Peyer's patch (tissue), 4 donors: ENCODE measurements at regions not wholly inside any gene's neighbourhood (a gene's known extent, or its start where the extent isn't known, plus 50 kb on each side); places are given as distances from the start of the nearest gene placed in this dataset.

Experiments used
- POLR2A ChIP-seq, 2 donors: fragments of 450-650 bp; IDR thresholded peaks; one replicate each; pipeline ENCODE4 v1.5.1; 2017; ENCODE audit warnings: antibody characterized with exemption in 2 of 2, mild to moderate bottlenecking in 2 of 2, moderate library complexity in 2 of 2
- TF ChIP-seq, protein P1 (sequence below), 6 experiments: fragments of 450-650 bp in 4 of 6; fragments of 200-600 bp in 2 of 6; sonication (generic) in 1 of 6; IDR thresholded peaks; one replicate each; pipeline ENCODE4 v1.5.1; 2017 to 2019; ENCODE audit warnings: antibody characterized with exemption in 6 of 6, mild to moderate bottlenecking in 3 of 6, moderate library complexity in 1 of 6

DNA sequence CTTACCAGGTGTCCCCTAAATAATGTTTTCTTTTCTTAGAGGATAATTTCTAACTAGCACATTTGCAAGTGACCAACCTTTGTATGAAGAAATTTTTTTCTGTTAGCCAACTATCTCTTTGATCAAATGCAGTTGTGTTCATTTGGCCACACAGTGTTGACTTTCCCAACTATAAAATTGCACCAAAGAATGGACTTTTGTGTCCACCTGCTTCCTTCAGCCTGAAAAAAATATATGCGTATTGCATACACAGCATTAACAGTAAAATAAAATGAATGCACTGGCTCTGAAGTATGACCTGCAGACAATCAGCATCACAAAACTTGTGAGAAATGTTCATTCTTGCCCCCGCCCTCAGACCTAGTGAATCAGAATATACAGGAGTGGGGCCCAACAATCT is 342.0 kb downstream of the SEC23A start:
- no peak for TF ChIP-seq POLR2A (IDR thresholded peaks at IDR 0.05)
- TF ChIP-seq, protein P1, sequence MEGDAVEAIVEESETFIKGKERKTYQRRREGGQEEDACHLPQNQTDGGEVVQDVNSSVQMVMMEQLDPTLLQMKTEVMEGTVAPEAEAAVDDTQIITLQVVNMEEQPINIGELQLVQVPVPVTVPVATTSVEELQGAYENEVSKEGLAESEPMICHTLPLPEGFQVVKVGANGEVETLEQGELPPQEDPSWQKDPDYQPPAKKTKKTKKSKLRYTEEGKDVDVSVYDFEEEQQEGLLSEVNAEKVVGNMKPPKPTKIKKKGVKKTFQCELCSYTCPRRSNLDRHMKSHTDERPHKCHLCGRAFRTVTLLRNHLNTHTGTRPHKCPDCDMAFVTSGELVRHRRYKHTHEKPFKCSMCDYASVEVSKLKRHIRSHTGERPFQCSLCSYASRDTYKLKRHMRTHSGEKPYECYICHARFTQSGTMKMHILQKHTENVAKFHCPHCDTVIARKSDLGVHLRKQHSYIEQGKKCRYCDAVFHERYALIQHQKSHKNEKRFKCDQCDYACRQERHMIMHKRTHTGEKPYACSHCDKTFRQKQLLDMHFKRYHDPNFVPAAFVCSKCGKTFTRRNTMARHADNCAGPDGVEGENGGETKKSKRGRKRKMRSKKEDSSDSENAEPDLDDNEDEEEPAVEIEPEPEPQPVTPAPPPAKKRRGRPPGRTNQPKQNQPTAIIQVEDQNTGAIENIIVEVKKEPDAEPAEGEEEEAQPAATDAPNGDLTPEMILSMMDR (IDR thresholded peaks at IDR 0.05) = no peak
